ENCODE measurements at regions not wholly inside any gene's neighbourhood (a gene's known extent, or its start where the extent isn't known, plus 50 kb on each side); places are given as distances from the start of the nearest gene placed in this dataset.

- no peak overlapping the region for H3K18ac ChIP-seq (ENCODE audit: low read depth in 1 of 2, low read length in 2 of 2)
- H3K4me2 ChIP-seq (ENCODE audit: low read length, poor library complexity, severe bottlenecking) = no peak overlapping the region
- H3K79me1 ChIP-seq (replicated peaks; ENCODE audit: low read length, poor library complexity, severe bottlenecking) = no peaks in the 10 kb centered on the region
- H3K4me3 ChIP-seq (ENCODE audit: insufficient read depth in 1 of 2, low read depth in 1 of 2, low read length in 2 of 2) = no peak overlapping the region
- H3K4me1 ChIP-seq (ENCODE audit: control insufficient read depth, insufficient read depth, low read depth, low read length) = no peaks in the 10 kb centered on the region
- no peak overlapping the region for H2BK15ac ChIP-seq (ENCODE audit: low read depth, poor library complexity, severe bottlenecking)
- no peak overlapping the region for H4K91ac ChIP-seq (ENCODE audit: low read length)
- no peak overlapping the region for H2BK120ac ChIP-seq (ENCODE audit: low read depth, low read length)
- no peak overlapping the region for H2BK5ac ChIP-seq (ENCODE audit: low read depth, low read length, poor library complexity, severe bottlenecking)
- no peaks in the 10 kb centered on the region for H3K9me3 ChIP-seq (ENCODE audit: control insufficient read depth, low read length)
- no peak overlapping the region for H2AK5ac ChIP-seq (ENCODE audit: low read length, severe bottlenecking)
- WGBS = 76% methylated on average over 1 of the region's 5 CpGs
- no peak overlapping the region for H3K14ac ChIP-seq (ENCODE audit: low read length in 2 of 2)
- no peak overlapping the region for H3K23ac ChIP-seq (ENCODE audit: low read length in 2 of 2)
- H3K36me3 ChIP-seq (ENCODE audit: control insufficient read depth in 1 of 2, insufficient read depth in 2 of 2, low read depth in 1 of 2, low read length in 2 of 2) = no peaks in the 10 kb centered on the region
- no peak overlapping the region for H3K9ac ChIP-seq (ENCODE audit: low read length)
- no peaks in the 10 kb centered on the region for H3K27me3 ChIP-seq (ENCODE audit: control insufficient read depth in 1 of 2, insufficient read depth in 1 of 2, low read length in 2 of 2)
- no peak overlapping the region for H2BK12ac ChIP-seq (ENCODE audit: low read length in 2 of 2)
- no peak overlapping the region for H4K8ac ChIP-seq (ENCODE audit: low read length)
- no peak overlapping the region for H3K27ac ChIP-seq (ENCODE audit: low read length, poor library complexity, severe bottlenecking)
- no peak overlapping the region for H3K4ac ChIP-seq (ENCODE audit: low read depth in 1 of 2, low read length in 2 of 2)
- no peak for DNase-seq
- H2AFZ ChIP-seq (ENCODE audit: low read depth, low read length) = no peak overlapping the region
Measured at GRCh38 chr9:107975426-107976010, 485.9 kb upstream of the KLF4 start.

- Histone ChIP-seq H3K9me3 (ENCODE audit: control insufficient read depth, low read length) (no peaks in the 10 kb centered on the region), H2BK5ac (ENCODE audit: low read depth, low read length, poor library complexity, severe bottlenecking) (no peak overlapping the region), H3K79me1 (replicated peaks; ENCODE audit: low read length, poor library complexity, severe bottlenecking) (no peaks in the 10 kb centered on the region), H3K4me2 (ENCODE audit: low read length, poor library complexity, severe bottlenecking) (no peak overlapping the region), H3K27me3 (ENCODE audit: control insufficient read depth in 1 of 2, insufficient read depth in 1 of 2, low read length in 2 of 2) (no peaks in the 10 kb centered on the region), H3K4me3 (ENCODE audit: insufficient read depth in 1 of 2, low read depth in 1 of 2, low read length in 2 of 2) (no peak overlapping the region), H3K23ac (ENCODE audit: low read length in 2 of 2) (no peak overlapping the region), H3K36me3 (ENCODE audit: control insufficient read depth in 1 of 2, insufficient read depth in 2 of 2, low read depth in 1 of 2, low read length in 2 of 2) (no peaks in the 10 kb centered on the region), H3K18ac (ENCODE audit: low read depth in 1 of 2, low read length in 2 of 2) (no peak overlapping the region), H3K4me1 (ENCODE audit: control insufficient read depth, insufficient read depth, low read depth, low read length) (no peaks in the 10 kb centered on the region), H2BK120ac (ENCODE audit: low read depth, low read length) (no peak overlapping the region), H3K9ac (ENCODE audit: low read length) (no peak overlapping the region), H2AFZ (ENCODE audit: low read depth, low read length) (no peak overlapping the region), H4K91ac (ENCODE audit: low read length) (no peak overlapping the region), H4K8ac (ENCODE audit: low read length) (no peak overlapping the region), H3K4ac (ENCODE audit: low read depth in 1 of 2, low read length in 2 of 2) (no peak overlapping the region), H2AK5ac (ENCODE audit: low read length, severe bottlenecking) (no peak overlapping the region), H3K14ac (ENCODE audit: low read length in 2 of 2) (no peak overlapping the region), H2BK15ac (ENCODE audit: low read depth, poor library complexity, severe bottlenecking) (no peak overlapping the region), H3K27ac (ENCODE audit: low read length, poor library complexity, severe bottlenecking) (no peak overlapping the region), H2BK12ac (ENCODE audit: low read length in 2 of 2) (no peak overlapping the region)
- 100% methylated on average over 1 of the region's 1 CpG for WGBS
- DNase-seq = no peak
Measured at GRCh38 chr9:107973451-107973850, 483.9 kb upstream of the KLF4 start.

DNA sequence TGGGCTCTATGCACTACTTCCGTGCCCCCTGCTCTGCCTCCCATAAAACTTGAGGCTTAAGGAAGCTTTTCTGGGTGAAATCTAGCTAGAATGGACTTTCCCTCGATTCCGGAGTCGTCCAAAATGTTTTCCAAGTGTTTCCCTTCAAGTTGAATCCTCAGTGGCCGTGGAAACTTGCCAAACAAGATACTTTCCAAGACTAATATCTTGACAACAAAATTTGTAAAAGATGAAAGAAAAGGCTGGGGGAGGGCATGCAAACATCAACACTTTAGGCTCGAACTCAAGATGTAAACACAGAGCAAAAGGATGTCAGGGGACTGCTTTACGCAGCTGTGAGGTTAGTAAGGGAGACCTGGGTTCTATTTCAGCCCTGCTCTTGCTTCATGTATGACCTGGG, 482.8 kb upstream of the KLF4 start:
- no peak overlapping the region for H3K18ac ChIP-seq (ENCODE audit: low read depth in 1 of 2, low read length in 2 of 2)
- DNase-seq = no peak
- no peaks in the 10 kb centered on the region for H3K4me1 ChIP-seq (ENCODE audit: control insufficient read depth, insufficient read depth, low read depth, low read length)
- H3K79me1 ChIP-seq (replicated peaks; ENCODE audit: low read length, poor library complexity, severe bottlenecking) = no peaks in the 10 kb centered on the region
- no peak overlapping the region for H3K4me3 ChIP-seq (ENCODE audit: insufficient read depth in 1 of 2, low read depth in 1 of 2, low read length in 2 of 2)
- H4K91ac ChIP-seq (ENCODE audit: low read length) = no peak overlapping the region
- no peak overlapping the region for H3K23ac ChIP-seq (ENCODE audit: low read length in 2 of 2)
- no peak overlapping the region for H2AFZ ChIP-seq (ENCODE audit: low read depth, low read length)
- H3K27ac ChIP-seq (ENCODE audit: low read length, poor library complexity, severe bottlenecking) = no peak overlapping the region
- H3K27me3 ChIP-seq (ENCODE audit: control insufficient read depth in 1 of 2, insufficient read depth in 1 of 2, low read length in 2 of 2) = no peaks in the 10 kb centered on the region
- no peak overlapping the region for H3K4me2 ChIP-seq (ENCODE audit: low read length, poor library complexity, severe bottlenecking)
- H4K8ac ChIP-seq (ENCODE audit: low read length) = no peak overlapping the region
- no peak overlapping the region for H2AK5ac ChIP-seq (ENCODE audit: low read length, severe bottlenecking)
- WGBS = 63% methylated on average over 6 of the region's 7 CpGs
- H2BK15ac ChIP-seq (ENCODE audit: low read depth, poor library complexity, severe bottlenecking) = no peak overlapping the region
- no peak overlapping the region for H2BK5ac ChIP-seq (ENCODE audit: low read depth, low read length, poor library complexity, severe bottlenecking)
- H2BK120ac ChIP-seq (ENCODE audit: low read depth, low read length) = no peak overlapping the region
- H3K4ac ChIP-seq (ENCODE audit: low read depth in 1 of 2, low read length in 2 of 2) = no peak overlapping the region
- H3K9me3 ChIP-seq (ENCODE audit: control insufficient read depth, low read length) = no peaks in the 10 kb centered on the region
- H3K14ac ChIP-seq (ENCODE audit: low read length in 2 of 2) = no peak overlapping the region
- no peaks in the 10 kb centered on the region for H3K36me3 ChIP-seq (ENCODE audit: control insufficient read depth in 1 of 2, insufficient read depth in 2 of 2, low read depth in 1 of 2, low read length in 2 of 2)
- H3K9ac ChIP-seq (ENCODE audit: low read length) = no peak overlapping the region
- H2BK12ac ChIP-seq (ENCODE audit: low read length in 2 of 2) = no peak overlapping the region

DNA sequence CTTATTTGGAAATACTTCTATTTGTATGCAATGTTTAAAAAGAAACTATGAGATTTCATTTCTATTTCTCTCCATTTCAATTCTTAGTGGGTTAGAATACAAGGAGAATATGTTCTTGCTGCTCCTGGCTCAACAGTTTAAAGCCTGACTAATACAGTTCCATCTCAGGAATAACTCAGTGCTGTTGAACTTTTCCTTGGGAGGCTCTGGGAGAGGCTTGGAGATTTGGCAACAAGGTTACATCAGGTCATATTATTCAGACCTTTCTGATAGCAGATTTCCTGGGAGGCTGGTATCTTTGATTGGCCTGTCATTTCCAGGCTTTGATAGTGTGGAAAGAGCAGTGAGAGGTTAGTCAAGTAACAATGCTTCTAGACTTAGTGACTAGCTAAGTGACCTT, 481.7 kb upstream of the KLF4 start:
- no peak overlapping the region for H3K27ac ChIP-seq (ENCODE audit: low read length, poor library complexity, severe bottlenecking)
- no peak overlapping the region for H3K4ac ChIP-seq (ENCODE audit: low read depth in 1 of 2, low read length in 2 of 2)
- no peak overlapping the region for H2BK5ac ChIP-seq (ENCODE audit: low read depth, low read length, poor library complexity, severe bottlenecking)
- no peak overlapping the region for H3K18ac ChIP-seq (ENCODE audit: low read depth in 1 of 2, low read length in 2 of 2)
- no peak overlapping the region for H2BK120ac ChIP-seq (ENCODE audit: low read depth, low read length)
- H3K27me3 ChIP-seq (ENCODE audit: control insufficient read depth in 1 of 2, insufficient read depth in 1 of 2, low read length in 2 of 2) = no peaks in the 10 kb centered on the region
- no peaks in the 10 kb centered on the region for H3K36me3 ChIP-seq (ENCODE audit: control insufficient read depth in 1 of 2, insufficient read depth in 2 of 2, low read depth in 1 of 2, low read length in 2 of 2)
- no peaks in the 10 kb centered on the region for H3K9me3 ChIP-seq (ENCODE audit: control insufficient read depth, low read length)
- H3K4me3 ChIP-seq (ENCODE audit: insufficient read depth in 1 of 2, low read depth in 1 of 2, low read length in 2 of 2) = no peak overlapping the region
- H4K8ac ChIP-seq (ENCODE audit: low read length) = no peak overlapping the region
- H3K23ac ChIP-seq (ENCODE audit: low read length in 2 of 2) = no peak overlapping the region
- H2AFZ ChIP-seq (ENCODE audit: low read depth, low read length) = no peak overlapping the region
- no peak overlapping the region for H2BK12ac ChIP-seq (ENCODE audit: low read length in 2 of 2)
- no peaks in the 10 kb centered on the region for H3K4me1 ChIP-seq (ENCODE audit: control insufficient read depth, insufficient read depth, low read depth, low read length)
- no peak overlapping the region for H2BK15ac ChIP-seq (ENCODE audit: low read depth, poor library complexity, severe bottlenecking)
- H2AK5ac ChIP-seq (ENCODE audit: low read length, severe bottlenecking) = no peak overlapping the region
- no peak overlapping the region for H3K9ac ChIP-seq (ENCODE audit: low read length)
- no peak overlapping the region for H3K14ac ChIP-seq (ENCODE audit: low read length in 2 of 2)
- H3K4me2 ChIP-seq (ENCODE audit: low read length, poor library complexity, severe bottlenecking) = no peak overlapping the region
- no peak overlapping the region for H4K91ac ChIP-seq (ENCODE audit: low read length)
- no peaks in the 10 kb centered on the region for H3K79me1 ChIP-seq (replicated peaks; ENCODE audit: low read length, poor library complexity, severe bottlenecking)
- no peak for DNase-seq
